Hepatocyte (in vitro differentiated cells): ENCODE measurements at regions not wholly inside any gene's neighbourhood (a gene's known extent, or its start where the extent isn't known, plus 50 kb on each side); places are given as distances from the start of the nearest gene placed in this dataset.

ENCODE experiments used
- EZH2 ChIP-seq: fragments of 200-600 bp; sonication (generic); IDR thresholded peaks from 2 replicates; pipeline ENCODE4 v1.6.1; 2016; ENCODE audit warnings: antibody characterized with exemption, mild to moderate bottlenecking, borderline replicate concordance
- TF ChIP-seq, protein P1 (sequence below): fragments of 200-600 bp; sonication (generic); IDR thresholded peaks from 2 replicates; pipeline ENCODE4 v1.5.1; 2016; ENCODE audit warnings: antibody characterized with exemption, mild to moderate bottlenecking; ENCODE audit not compliant: poor library complexity

DNA sequence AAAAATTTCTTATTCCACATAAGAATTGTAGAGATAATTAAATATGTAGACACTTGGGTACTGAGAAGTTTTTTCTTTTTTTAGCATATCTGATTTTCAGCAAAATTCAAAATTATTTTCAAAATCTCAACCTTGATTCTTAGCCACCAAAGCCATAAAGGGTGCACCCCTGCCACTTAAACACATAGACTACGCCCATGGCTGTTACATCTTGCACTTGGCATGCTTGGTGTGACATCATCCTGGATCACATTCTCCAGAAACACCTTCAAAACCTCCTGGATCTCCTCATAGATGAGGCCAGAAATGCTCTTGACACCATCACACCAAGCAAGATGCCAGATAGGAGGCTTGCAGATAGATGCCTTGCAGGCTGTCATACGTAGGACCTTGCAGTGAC is 89.1 kb upstream of the KLF14 start:
- TF ChIP-seq, protein P1, sequence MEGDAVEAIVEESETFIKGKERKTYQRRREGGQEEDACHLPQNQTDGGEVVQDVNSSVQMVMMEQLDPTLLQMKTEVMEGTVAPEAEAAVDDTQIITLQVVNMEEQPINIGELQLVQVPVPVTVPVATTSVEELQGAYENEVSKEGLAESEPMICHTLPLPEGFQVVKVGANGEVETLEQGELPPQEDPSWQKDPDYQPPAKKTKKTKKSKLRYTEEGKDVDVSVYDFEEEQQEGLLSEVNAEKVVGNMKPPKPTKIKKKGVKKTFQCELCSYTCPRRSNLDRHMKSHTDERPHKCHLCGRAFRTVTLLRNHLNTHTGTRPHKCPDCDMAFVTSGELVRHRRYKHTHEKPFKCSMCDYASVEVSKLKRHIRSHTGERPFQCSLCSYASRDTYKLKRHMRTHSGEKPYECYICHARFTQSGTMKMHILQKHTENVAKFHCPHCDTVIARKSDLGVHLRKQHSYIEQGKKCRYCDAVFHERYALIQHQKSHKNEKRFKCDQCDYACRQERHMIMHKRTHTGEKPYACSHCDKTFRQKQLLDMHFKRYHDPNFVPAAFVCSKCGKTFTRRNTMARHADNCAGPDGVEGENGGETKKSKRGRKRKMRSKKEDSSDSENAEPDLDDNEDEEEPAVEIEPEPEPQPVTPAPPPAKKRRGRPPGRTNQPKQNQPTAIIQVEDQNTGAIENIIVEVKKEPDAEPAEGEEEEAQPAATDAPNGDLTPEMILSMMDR, result no peak
- TF ChIP-seq EZH2, result no peak
